H1 (cell line): ENCODE measurements at regions not wholly inside any gene's neighbourhood (a gene's known extent, or its start where the extent isn't known, plus 50 kb on each side); places are given as distances from the start of the nearest gene placed in this dataset.

Experiments
- CTCF ChIA-PET: fragments of 300-600 bp; sonication (Branson Sonifier 250); formaldehyde crosslinking; loops from one replicate; lab custom pipeline; 2021; ENCODE audit not compliant: partially characterized antibody; lab: Charles Lee
- POLR2A ChIA-PET: fragments of 300-600 bp; sonication (Branson Sonifier 250); formaldehyde crosslinking; loops from one replicate; lab custom pipeline; 2021; ENCODE audit warnings: inconsistent platforms; ENCODE audit not compliant: partially characterized antibody; lab: Charles Lee
- DNase-seq, 2 experiments: peaks; one replicate each; pipeline versions ENCODE4 v3.0.0 to v3.0.0-alpha.2; 2010 to 2022; ENCODE audit warnings: low spot score in 2 of 2, low read depth in 1 of 2, mixed read lengths in 1 of 2
- FAIRE-seq: peaks from 2 replicates; lab custom pipeline; 2011; peaks lifted over from hg19 to GRCh38; lab: Jason Lieb, UNC
- H2AFZ ChIP-seq: 2 replicates; pipeline ENCODE4 v1.8.1; 2012; ENCODE audit warnings: low read length, inconsistent platforms
- H2AK5ac ChIP-seq: 2 replicates; pipeline ENCODE4 v1.6.1; 2013; ENCODE audit warnings: low read depth, low read length
- H2BK120ac ChIP-seq: replicated peaks from 2 replicates; pipeline ENCODE3; 2013; ENCODE audit warnings: low read depth, low read length, inconsistent platforms
- H2BK12ac ChIP-seq: 2 replicates; pipeline ENCODE4 v1.6.1; 2013; ENCODE audit warnings: low read depth, low read length
- H2BK15ac ChIP-seq: 2 replicates; pipeline ENCODE4 v1.6.1; 2013; ENCODE audit warnings: low read length
- H2BK20ac ChIP-seq: 2 replicates; pipeline ENCODE4 v1.6.1; 2013; ENCODE audit warnings: low read length
- H2BK5ac ChIP-seq: 2 replicates; pipeline ENCODE4 v1.6.1; 2013; ENCODE audit warnings: low read depth, low read length
- H3K14ac ChIP-seq: 2 replicates; pipeline ENCODE4 v1.6.1; 2013; ENCODE audit warnings: inconsistent platforms; ENCODE audit not compliant: insufficient read length
- H3K18ac ChIP-seq: 2 replicates; pipeline ENCODE4 v1.6.1; 2013; ENCODE audit warnings: low read length; ENCODE audit errors: extremely low read depth
- H3K23ac ChIP-seq: 2 replicates; pipeline ENCODE4 v1.6.1; 2013; ENCODE audit warnings: inconsistent platforms; ENCODE audit not compliant: insufficient read length
- H3K23me2 ChIP-seq: 2 replicates; pipeline ENCODE4 v1.6.1; 2013; ENCODE audit warnings: low read depth, low read length
- H3K27ac ChIP-seq: 2 replicates; pipeline ENCODE4 v1.6.1; 2011; ENCODE audit warnings: low read depth, low read length, inconsistent platforms
- H3K27me3 ChIP-seq, 4 experiments: replicated peaks in 1 of 4; 1 replicate in 1 of 4; 2 replicates in 3 of 4; pipeline versions ENCODE4 v1.6.1 to v1.8.1; 2011 to 2013; ENCODE audit warnings: low read length in 3 of 4, mild to moderate bottlenecking in 3 of 4, inconsistent platforms in 2 of 4, mixed read lengths in 2 of 4, moderate library complexity in 1 of 4; ENCODE audit not compliant: control insufficient read depth in 3 of 4, insufficient read depth in 3 of 4; ENCODE audit errors: extremely low read depth in 1 of 4
- H3K36me3 ChIP-seq, 4 experiments: 2 replicates each; pipeline versions ENCODE4 v1.6.1 to v1.8.1; 2011 to 2013; ENCODE audit warnings: mild to moderate bottlenecking in 4 of 4, low read length in 3 of 4, moderate library complexity in 2 of 4, control low read depth in 1 of 4, inconsistent platforms in 1 of 4; ENCODE audit not compliant: insufficient read depth in 4 of 4, control insufficient read depth in 2 of 4
- H3K4ac ChIP-seq: replicated peaks from 2 replicates; pipeline ENCODE3; 2013; ENCODE audit warnings: low read length, low read depth, mixed read lengths, inconsistent platforms; ENCODE audit not compliant: insufficient read length
- H3K4me1 ChIP-seq, 4 experiments: replicated peaks in 1 of 4; 1 replicate in 1 of 4; 2 replicates in 3 of 4; pipeline versions ENCODE4 v1.6.1 to v1.8.1; 2011 to 2013; ENCODE audit warnings: low read length in 3 of 4, inconsistent platforms in 2 of 4, mixed read lengths in 1 of 4; ENCODE audit not compliant: insufficient read depth in 4 of 4, control insufficient read depth in 3 of 4
- H3K4me2 ChIP-seq, 2 experiments: 2 replicates each; pipeline versions ENCODE4 v1.6.1 to v1.8.1; 2011 to 2013; ENCODE audit warnings: low read depth in 2 of 2, low read length in 2 of 2, control low read depth in 1 of 2, inconsistent platforms in 1 of 2, mild to moderate bottlenecking in 1 of 2; ENCODE audit not compliant: insufficient read depth in 1 of 2
- H3K4me3 ChIP-seq, 4 experiments: fragments of 200-600, 300-600 bp in 1 of 4; sonication (generic), shearing (Covaris generic), sonication (Bioruptor Twin) in 1 of 4; 2 replicates each; pipeline versions ENCODE4 v1.5.1 to v1.8.1; 2011 to 2016; ENCODE audit warnings: low read length in 4 of 4, low read depth in 3 of 4, control low read depth in 2 of 4, inconsistent platforms in 2 of 4, mild to moderate bottlenecking in 2 of 4, mixed read lengths in 1 of 4, moderate library complexity in 1 of 4; ENCODE audit not compliant: insufficient read depth in 2 of 4; ENCODE audit errors: extremely low read depth in 1 of 4
- H3K56ac ChIP-seq: replicated peaks from 2 replicates; pipeline ENCODE3; 2013; ENCODE audit warnings: low read depth, mild to moderate bottlenecking, mixed read lengths, low read length, inconsistent platforms; ENCODE audit not compliant: insufficient read length
- H3K79me1 ChIP-seq: 2 replicates; pipeline ENCODE4 v1.6.1; 2013; ENCODE audit warnings: low read depth, low read length, control low read depth
- H3K79me2 ChIP-seq, 2 experiments: 2 replicates each; pipeline versions ENCODE4 v1.6.1 to v1.8.1; 2012 to 2013; ENCODE audit warnings: low read length in 2 of 2, mild to moderate bottlenecking in 2 of 2, inconsistent platforms in 1 of 2; ENCODE audit not compliant: insufficient read depth in 2 of 2, control insufficient read depth in 1 of 2
- H3K9ac ChIP-seq, 4 experiments: replicated peaks in 1 of 4; 1 replicate in 1 of 4; 2 replicates in 3 of 4; pipeline versions ENCODE4 v1.6.1 to v1.8.1; 2011 to 2013; ENCODE audit warnings: low read depth in 3 of 4, low read length in 3 of 4, control low read depth in 2 of 4, mild to moderate bottlenecking in 2 of 4, moderate library complexity in 2 of 4, inconsistent platforms in 1 of 4; ENCODE audit errors: extremely low read depth in 1 of 4
- H3K9me3 ChIP-seq, 2 experiments: 2 replicates each; pipeline versions ENCODE4 v1.6.1 to v1.8.1; 2012 to 2013; ENCODE audit warnings: mild to moderate bottlenecking in 2 of 2, moderate library complexity in 2 of 2, control low read depth in 1 of 2, inconsistent platforms in 1 of 2, low read depth in 1 of 2, low read length in 1 of 2, mixed read lengths in 1 of 2; ENCODE audit not compliant: insufficient read depth in 2 of 2
- H4K20me1 ChIP-seq, 2 experiments: replicated peaks in 1 of 2; 2 replicates each; pipeline versions ENCODE3 to v1.8.1; 2011 to 2013; ENCODE audit warnings: inconsistent platforms in 2 of 2, low read length in 2 of 2, mild to moderate bottlenecking in 1 of 2; ENCODE audit not compliant: insufficient read depth in 2 of 2, control insufficient read depth in 1 of 2
- H4K5ac ChIP-seq: 2 replicates; pipeline ENCODE4 v1.6.1; 2013; ENCODE audit warnings: low read length, low read depth, mixed read lengths, inconsistent platforms; ENCODE audit not compliant: insufficient read length
- H4K8ac ChIP-seq: 2 replicates; pipeline ENCODE4 v1.8.0; 2013; ENCODE audit warnings: mild to moderate bottlenecking, moderate library complexity, low read length, inconsistent platforms; ENCODE audit not compliant: insufficient read depth; ENCODE audit errors: extremely low read depth
- H4K91ac ChIP-seq: replicated peaks from 2 replicates; pipeline ENCODE3; 2013; ENCODE audit warnings: low read length, mixed read lengths, inconsistent platforms; ENCODE audit not compliant: insufficient read length
- WGBS, 2 experiments: shearing (Covaris generic) in 1 of 2; methylation state at CpG; one replicate each; pipeline versions ENCODE4 v1.1.6 to v1.1.7; 2013 to 2015; ENCODE audit warnings: low lambda C conversion rate in 2 of 2, mixed read lengths in 2 of 2, inconsistent platforms in 1 of 2, low coverage in 1 of 2, missing lambda C conversion rate in 1 of 2; ENCODE audit not compliant: insufficient replicate concordance in 2 of 2, insufficient coverage in 1 of 2, insufficient read length in 1 of 2; ENCODE audit errors: extremely low coverage in 1 of 2, missing lambda C conversion rate in 1 of 2; 5-methylcytosine and 5-hydroxymethylcytosine counted together
- TF ChIP-seq, protein P1 (sequence below): fragments of 300-600 bp; sonication (generic); IDR thresholded peaks from 2 replicates; pipeline ENCODE4 v1.7.1; 2012; ENCODE audit warnings: low read length, moderate library complexity, mild to moderate bottlenecking, inconsistent platforms; ENCODE audit not compliant: insufficient replicate concordance

DNA sequence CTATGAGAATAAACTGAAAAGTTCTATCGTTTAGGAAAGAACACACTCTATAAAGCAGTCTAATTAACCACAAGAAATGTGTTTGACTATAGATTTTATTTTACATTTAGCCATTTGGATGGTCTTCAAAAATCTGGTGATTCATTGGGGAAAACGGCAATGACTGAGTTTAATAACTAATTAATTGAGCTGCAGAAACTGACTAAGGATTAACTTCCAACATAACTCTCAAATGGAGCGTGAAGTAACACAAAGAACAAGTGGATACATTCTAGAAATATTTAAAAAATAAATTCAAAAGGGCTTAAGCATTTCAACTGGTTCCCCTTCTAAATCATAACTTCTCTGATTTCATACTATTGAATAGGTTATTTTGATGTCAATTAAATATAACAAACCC is 1582.4 kb downstream of the PCDH18 start:
- no peak overlapping the region for H2AFZ ChIP-seq
- H3K14ac ChIP-seq = no peak overlapping the region
- ChIA-PET CTCF (no interaction called here), POLR2A (no interaction called here)
- no peaks in the 10 kb centered on the region for H3K4me1 ChIP-seq
- no peak overlapping the region for H2AK5ac ChIP-seq
- FAIRE-seq = no peak
- no peak overlapping the region for H3K9ac ChIP-seq
- no peaks in the 10 kb centered on the region for H3K27me3 ChIP-seq
- peaks cover under 1 to 7% of the 10 kb centered on the region in 2 experiments; a peak in 2 of 4 replicates for H3K9me3 ChIP-seq
- WGBS, 2 experiments = 88% methylated on average over 3 of the region's 3 CpGs; no CpG with 5 or more reads in 1 of the 2 experiments
- no peaks in the 10 kb centered on the region for H4K20me1 ChIP-seq
- H3K4me2 ChIP-seq = no peak overlapping the region
- H2BK5ac ChIP-seq = no peak overlapping the region
- no peak overlapping the region for H3K56ac ChIP-seq
- no peaks in the 10 kb centered on the region for H3K79me1 ChIP-seq
- H2BK15ac ChIP-seq = no peak overlapping the region
- no peak overlapping the region for H4K91ac ChIP-seq
- H4K5ac ChIP-seq = no peak overlapping the region
- H2BK12ac ChIP-seq = no peak overlapping the region
- H3K4me3 ChIP-seq = no peak overlapping the region
- no peak overlapping the region for H3K27ac ChIP-seq
- no peak overlapping the region for H3K23ac ChIP-seq
- no peaks in the 10 kb centered on the region for H3K79me2 ChIP-seq
- no peaks in the 10 kb centered on the region for H3K36me3 ChIP-seq
- no peak overlapping the region for H2BK120ac ChIP-seq
- no peak for DNase-seq
- no peaks in the 10 kb centered on the region for H3K23me2 ChIP-seq
- H3K4ac ChIP-seq = no peak overlapping the region
- no peak overlapping the region for H2BK20ac ChIP-seq
- H4K8ac ChIP-seq = no peak overlapping the region
- no peak overlapping the region for H3K18ac ChIP-seq
- TF ChIP-seq, protein P1, sequence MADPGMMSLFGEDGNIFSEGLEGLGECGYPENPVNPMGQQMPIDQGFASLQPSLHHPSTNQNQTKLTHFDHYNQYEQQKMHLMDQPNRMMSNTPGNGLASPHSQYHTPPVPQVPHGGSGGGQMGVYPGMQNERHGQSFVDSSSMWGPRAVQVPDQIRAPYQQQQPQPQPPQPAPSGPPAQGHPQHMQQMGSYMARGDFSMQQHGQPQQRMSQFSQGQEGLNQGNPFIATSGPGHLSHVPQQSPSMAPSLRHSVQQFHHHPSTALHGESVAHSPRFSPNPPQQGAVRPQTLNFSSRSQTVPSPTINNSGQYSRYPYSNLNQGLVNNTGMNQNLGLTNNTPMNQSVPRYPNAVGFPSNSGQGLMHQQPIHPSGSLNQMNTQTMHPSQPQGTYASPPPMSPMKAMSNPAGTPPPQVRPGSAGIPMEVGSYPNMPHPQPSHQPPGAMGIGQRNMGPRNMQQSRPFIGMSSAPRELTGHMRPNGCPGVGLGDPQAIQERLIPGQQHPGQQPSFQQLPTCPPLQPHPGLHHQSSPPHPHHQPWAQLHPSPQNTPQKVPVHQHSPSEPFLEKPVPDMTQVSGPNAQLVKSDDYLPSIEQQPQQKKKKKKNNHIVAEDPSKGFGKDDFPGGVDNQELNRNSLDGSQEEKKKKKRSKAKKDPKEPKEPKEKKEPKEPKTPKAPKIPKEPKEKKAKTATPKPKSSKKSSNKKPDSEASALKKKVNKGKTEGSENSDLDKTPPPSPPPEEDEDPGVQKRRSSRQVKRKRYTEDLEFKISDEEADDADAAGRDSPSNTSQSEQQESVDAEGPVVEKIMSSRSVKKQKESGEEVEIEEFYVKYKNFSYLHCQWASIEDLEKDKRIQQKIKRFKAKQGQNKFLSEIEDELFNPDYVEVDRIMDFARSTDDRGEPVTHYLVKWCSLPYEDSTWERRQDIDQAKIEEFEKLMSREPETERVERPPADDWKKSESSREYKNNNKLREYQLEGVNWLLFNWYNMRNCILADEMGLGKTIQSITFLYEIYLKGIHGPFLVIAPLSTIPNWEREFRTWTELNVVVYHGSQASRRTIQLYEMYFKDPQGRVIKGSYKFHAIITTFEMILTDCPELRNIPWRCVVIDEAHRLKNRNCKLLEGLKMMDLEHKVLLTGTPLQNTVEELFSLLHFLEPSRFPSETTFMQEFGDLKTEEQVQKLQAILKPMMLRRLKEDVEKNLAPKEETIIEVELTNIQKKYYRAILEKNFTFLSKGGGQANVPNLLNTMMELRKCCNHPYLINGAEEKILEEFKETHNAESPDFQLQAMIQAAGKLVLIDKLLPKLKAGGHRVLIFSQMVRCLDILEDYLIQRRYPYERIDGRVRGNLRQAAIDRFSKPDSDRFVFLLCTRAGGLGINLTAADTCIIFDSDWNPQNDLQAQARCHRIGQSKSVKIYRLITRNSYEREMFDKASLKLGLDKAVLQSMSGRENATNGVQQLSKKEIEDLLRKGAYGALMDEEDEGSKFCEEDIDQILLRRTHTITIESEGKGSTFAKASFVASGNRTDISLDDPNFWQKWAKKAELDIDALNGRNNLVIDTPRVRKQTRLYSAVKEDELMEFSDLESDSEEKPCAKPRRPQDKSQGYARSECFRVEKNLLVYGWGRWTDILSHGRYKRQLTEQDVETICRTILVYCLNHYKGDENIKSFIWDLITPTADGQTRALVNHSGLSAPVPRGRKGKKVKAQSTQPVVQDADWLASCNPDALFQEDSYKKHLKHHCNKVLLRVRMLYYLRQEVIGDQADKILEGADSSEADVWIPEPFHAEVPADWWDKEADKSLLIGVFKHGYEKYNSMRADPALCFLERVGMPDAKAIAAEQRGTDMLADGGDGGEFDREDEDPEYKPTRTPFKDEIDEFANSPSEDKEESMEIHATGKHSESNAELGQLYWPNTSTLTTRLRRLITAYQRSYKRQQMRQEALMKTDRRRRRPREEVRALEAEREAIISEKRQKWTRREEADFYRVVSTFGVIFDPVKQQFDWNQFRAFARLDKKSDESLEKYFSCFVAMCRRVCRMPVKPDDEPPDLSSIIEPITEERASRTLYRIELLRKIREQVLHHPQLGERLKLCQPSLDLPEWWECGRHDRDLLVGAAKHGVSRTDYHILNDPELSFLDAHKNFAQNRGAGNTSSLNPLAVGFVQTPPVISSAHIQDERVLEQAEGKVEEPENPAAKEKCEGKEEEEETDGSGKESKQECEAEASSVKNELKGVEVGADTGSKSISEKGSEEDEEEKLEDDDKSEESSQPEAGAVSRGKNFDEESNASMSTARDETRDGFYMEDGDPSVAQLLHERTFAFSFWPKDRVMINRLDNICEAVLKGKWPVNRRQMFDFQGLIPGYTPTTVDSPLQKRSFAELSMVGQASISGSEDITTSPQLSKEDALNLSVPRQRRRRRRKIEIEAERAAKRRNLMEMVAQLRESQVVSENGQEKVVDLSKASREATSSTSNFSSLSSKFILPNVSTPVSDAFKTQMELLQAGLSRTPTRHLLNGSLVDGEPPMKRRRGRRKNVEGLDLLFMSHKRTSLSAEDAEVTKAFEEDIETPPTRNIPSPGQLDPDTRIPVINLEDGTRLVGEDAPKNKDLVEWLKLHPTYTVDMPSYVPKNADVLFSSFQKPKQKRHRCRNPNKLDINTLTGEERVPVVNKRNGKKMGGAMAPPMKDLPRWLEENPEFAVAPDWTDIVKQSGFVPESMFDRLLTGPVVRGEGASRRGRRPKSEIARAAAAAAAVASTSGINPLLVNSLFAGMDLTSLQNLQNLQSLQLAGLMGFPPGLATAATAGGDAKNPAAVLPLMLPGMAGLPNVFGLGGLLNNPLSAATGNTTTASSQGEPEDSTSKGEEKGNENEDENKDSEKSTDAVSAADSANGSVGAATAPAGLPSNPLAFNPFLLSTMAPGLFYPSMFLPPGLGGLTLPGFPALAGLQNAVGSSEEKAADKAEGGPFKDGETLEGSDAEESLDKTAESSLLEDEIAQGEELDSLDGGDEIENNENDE = no peak
